ENCODE measurements at regions not wholly inside any gene's neighbourhood (a gene's known extent, or its start where the extent isn't known, plus 50 kb on each side); places are given as distances from the start of the nearest gene placed in this dataset.

GRCh38 chr10:29918623-29919400 is 140.6 kb downstream of the JCAD start:
- Mint-ChIP-seq H3K36me3 (ENCODE audit: low read depth) (no peaks in the 10 kb centered on the region), H3K4me1 (peaks cover 47% of the 10 kb centered on the region), H3K9me3 (no peaks in the 10 kb centered on the region), H3K27ac (no peak overlapping the region), H3K4me3 (no peak overlapping the region), H3K27me3 (ENCODE audit: low read depth) (no peaks in the 10 kb centered on the region)
- TF ChIP-seq, protein P1, sequence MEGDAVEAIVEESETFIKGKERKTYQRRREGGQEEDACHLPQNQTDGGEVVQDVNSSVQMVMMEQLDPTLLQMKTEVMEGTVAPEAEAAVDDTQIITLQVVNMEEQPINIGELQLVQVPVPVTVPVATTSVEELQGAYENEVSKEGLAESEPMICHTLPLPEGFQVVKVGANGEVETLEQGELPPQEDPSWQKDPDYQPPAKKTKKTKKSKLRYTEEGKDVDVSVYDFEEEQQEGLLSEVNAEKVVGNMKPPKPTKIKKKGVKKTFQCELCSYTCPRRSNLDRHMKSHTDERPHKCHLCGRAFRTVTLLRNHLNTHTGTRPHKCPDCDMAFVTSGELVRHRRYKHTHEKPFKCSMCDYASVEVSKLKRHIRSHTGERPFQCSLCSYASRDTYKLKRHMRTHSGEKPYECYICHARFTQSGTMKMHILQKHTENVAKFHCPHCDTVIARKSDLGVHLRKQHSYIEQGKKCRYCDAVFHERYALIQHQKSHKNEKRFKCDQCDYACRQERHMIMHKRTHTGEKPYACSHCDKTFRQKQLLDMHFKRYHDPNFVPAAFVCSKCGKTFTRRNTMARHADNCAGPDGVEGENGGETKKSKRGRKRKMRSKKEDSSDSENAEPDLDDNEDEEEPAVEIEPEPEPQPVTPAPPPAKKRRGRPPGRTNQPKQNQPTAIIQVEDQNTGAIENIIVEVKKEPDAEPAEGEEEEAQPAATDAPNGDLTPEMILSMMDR (IDR thresholded peaks at IDR 0.05; ENCODE audit: unreplicated experiment in 3 of 3): no peak

- Mint-ChIP-seq H3K4me1 (peaks cover 32% of the 10 kb centered on the region), H3K9me3 (no peaks in the 10 kb centered on the region), H3K27ac (peak overlapping the region in 2 of 3 experiments; percentile 42 to 54), H3K27me3 (ENCODE audit: low read depth) (peaks cover 4% of the 10 kb centered on the region), H3K36me3 (ENCODE audit: low read depth) (no peaks in the 10 kb centered on the region), H3K4me3 (no peak overlapping the region)
- TF ChIP-seq, protein P1 (IDR thresholded peaks at IDR 0.05; ENCODE audit: unreplicated experiment in 3 of 3): no peak
Observed at GRCh38 chr10:29917311-29917710, 142.1 kb downstream of the JCAD start.

GRCh38 chr10:29916669-29917068 is 142.7 kb downstream of the JCAD start:
- Mint-ChIP-seq H3K36me3 (ENCODE audit: low read depth) (peaks cover under 1% of the 10 kb centered on the region), H3K9me3 (peaks cover under 1% of the 10 kb centered on the region), H3K4me1 (peaks cover 29% of the 10 kb centered on the region), H3K27ac (peak overlapping the region in 2 of 3 experiments; percentile 42 to 54), H3K4me3 (no peak overlapping the region), H3K27me3 (ENCODE audit: low read depth) (peaks cover 4% of the 10 kb centered on the region)
- TF ChIP-seq, protein P1 (IDR thresholded peaks at IDR 0.05; ENCODE audit: unreplicated experiment in 3 of 3): no peak

- TF ChIP-seq, protein P1 (IDR thresholded peaks at IDR 0.05; ENCODE audit: unreplicated experiment in 3 of 3): no peak
- Mint-ChIP-seq H3K4me3 (no peak overlapping the region), H3K4me1 (peaks cover 21% of the 10 kb centered on the region), H3K9me3 (peaks cover 3% of the 10 kb centered on the region), H3K27me3 (ENCODE audit: low read depth) (peaks cover 4% of the 10 kb centered on the region), H3K27ac (peak overlapping the region in 2 of 3 experiments; percentile 32 to 87), H3K36me3 (ENCODE audit: low read depth) (peaks cover 3% of the 10 kb centered on the region)
Observed at GRCh38 chr10:29914986-29915785, 144.2 kb downstream of the JCAD start.

GRCh38 chr10:29908962-29909361 is 150.4 kb downstream of the JCAD start:
- peaks cover 4% of the 10 kb centered on the region for H3K27me3 Mint-ChIP-seq (ENCODE audit: low read depth)
- H3K27ac Mint-ChIP-seq: peak overlapping the region in 2 of 3 experiments; percentile 20 to 62
- H3K9me3 Mint-ChIP-seq: peaks cover 3% of the 10 kb centered on the region
- no peak overlapping the region for H3K4me3 Mint-ChIP-seq
- peaks cover 5% of the 10 kb centered on the region for H3K4me1 Mint-ChIP-seq
- TF ChIP-seq, protein P1 (IDR thresholded peaks at IDR 0.05; ENCODE audit: unreplicated experiment in 3 of 3): no peak
- H3K36me3 Mint-ChIP-seq (ENCODE audit: low read depth): peaks cover 3% of the 10 kb centered on the region

Data from nephron (organoid).